H9 (cell line): ENCODE measurements at regions not wholly inside any gene's neighbourhood (a gene's known extent, or its start where the extent isn't known, plus 50 kb on each side); places are given as distances from the start of the nearest gene placed in this dataset.
"Not testable (repeated sequence)": the region's sequence is repeated elsewhere in the genome, so short reads cannot be mapped to it uniquely, and the experiment has no call there.

Source experiments
- DNase-seq: peaks from one replicate; pipeline ENCODE4 v3.0.0-alpha.2; 2017
- H2AFZ ChIP-seq: one replicate; pipeline ENCODE4 v1.6.1; 2013; ENCODE audit warnings: mild to moderate bottlenecking, low read length, control low read depth, moderate library complexity
- H2AK5ac ChIP-seq: 2 replicates; pipeline ENCODE4 v1.6.1; 2013; ENCODE audit warnings: low read length, control low read depth, mixed read lengths; ENCODE audit not compliant: insufficient read length
- H2BK120ac ChIP-seq: one replicate; pipeline ENCODE4 v1.6.1; 2013; ENCODE audit warnings: low read depth, mild to moderate bottlenecking, low read length, control low read depth, inconsistent platforms; ENCODE audit not compliant: poor library complexity, severe bottlenecking
- H2BK12ac ChIP-seq: 2 replicates; pipeline ENCODE4 v1.6.1; 2013; ENCODE audit warnings: low read length, control low read depth, mixed read lengths, low read depth; ENCODE audit not compliant: insufficient read length
- H2BK15ac ChIP-seq: 2 replicates; pipeline ENCODE4 v1.6.1; 2013; ENCODE audit warnings: low read depth, low read length, control low read depth
- H2BK20ac ChIP-seq: one replicate; pipeline ENCODE4 v1.6.1; 2013; ENCODE audit warnings: low read depth, mild to moderate bottlenecking, low read length, control low read depth, inconsistent platforms; ENCODE audit not compliant: poor library complexity, severe bottlenecking
- H2BK5ac ChIP-seq: 2 replicates; pipeline ENCODE4 v1.6.1; 2013; ENCODE audit warnings: low read length, control low read depth, mixed read lengths; ENCODE audit not compliant: insufficient read length
- H3K14ac ChIP-seq: 2 replicates; pipeline ENCODE4 v1.6.1; 2013; ENCODE audit warnings: low read length, control low read depth; ENCODE audit not compliant: insufficient read depth
- H3K18ac ChIP-seq: 2 replicates; pipeline ENCODE4 v1.6.1; 2013; ENCODE audit warnings: low read depth, mild to moderate bottlenecking, mixed read lengths, low read length, control low read depth; ENCODE audit not compliant: insufficient read length
- H3K23ac ChIP-seq: 2 replicates; pipeline ENCODE4 v1.6.1; 2013; ENCODE audit warnings: low read length, control low read depth, mixed read lengths, low read depth; ENCODE audit not compliant: insufficient read length
- H3K23me2 ChIP-seq: 2 replicates; pipeline ENCODE4 v1.6.1; 2013; ENCODE audit warnings: low read depth, mild to moderate bottlenecking, mixed read lengths, low read length, control low read depth; ENCODE audit not compliant: insufficient read length, poor library complexity, severe bottlenecking
- H3K27ac ChIP-seq: 2 replicates; pipeline ENCODE4 v1.5.1; 2013; ENCODE audit warnings: low read length, control low read depth, mixed read lengths, low read depth; ENCODE audit not compliant: insufficient read length
- H3K27me3 ChIP-seq: 2 replicates; pipeline ENCODE4 v1.6.1; 2013; ENCODE audit warnings: low read length, control low read depth, inconsistent platforms; ENCODE audit not compliant: insufficient read depth
- H3K4ac ChIP-seq: 2 replicates; pipeline ENCODE4 v1.6.1; 2013; ENCODE audit warnings: low read depth, mild to moderate bottlenecking, control low read depth, inconsistent platforms, low read length, moderate library complexity
- H3K4me1 ChIP-seq: 2 replicates; pipeline ENCODE4 v1.6.1; 2013; ENCODE audit warnings: low read length, control low read depth, inconsistent platforms; ENCODE audit not compliant: insufficient read depth
- H3K4me2 ChIP-seq: 2 replicates; pipeline ENCODE4 v1.6.1; 2013; ENCODE audit warnings: low read length, control low read depth, mixed read lengths; ENCODE audit not compliant: insufficient read length, insufficient read depth
- H3K56ac ChIP-seq: 2 replicates; pipeline ENCODE4 v1.6.1; 2013; ENCODE audit warnings: low read depth, mild to moderate bottlenecking, mixed read lengths, low read length, control low read depth; ENCODE audit not compliant: insufficient read length
- H3K79me1 ChIP-seq: 2 replicates; pipeline ENCODE4 v1.6.1; 2013; ENCODE audit warnings: low read depth, mild to moderate bottlenecking, moderate library complexity, low read length, control low read depth, inconsistent platforms; ENCODE audit not compliant: insufficient read depth, poor library complexity, severe bottlenecking
- H3K79me2 ChIP-seq: 2 replicates; pipeline ENCODE4 v1.6.1; 2013; ENCODE audit warnings: low read length, control low read depth, inconsistent platforms; ENCODE audit not compliant: insufficient read depth
- H3K9ac ChIP-seq: 2 replicates; pipeline ENCODE4 v1.6.1; 2013; ENCODE audit warnings: low read length, control low read depth, mixed read lengths; ENCODE audit not compliant: insufficient read length; ENCODE audit errors: extremely low read depth
- H3K9me3 ChIP-seq: one replicate; pipeline ENCODE4 v1.6.1; 2013; ENCODE audit warnings: low read depth, low read length, inconsistent platforms; ENCODE audit not compliant: control insufficient read depth
- H3T11ph ChIP-seq: one replicate; pipeline ENCODE4 v1.6.1; 2013; ENCODE audit warnings: mild to moderate bottlenecking, low read length, control low read depth, inconsistent platforms
- H4K20me1 ChIP-seq: one replicate; pipeline ENCODE4 v1.6.1; 2013; ENCODE audit not compliant: control insufficient read depth, insufficient read length, insufficient read depth
- H4K5ac ChIP-seq: 2 replicates; pipeline ENCODE4 v1.6.1; 2013; ENCODE audit warnings: low read depth, mild to moderate bottlenecking, mixed read lengths, low read length, control low read depth; ENCODE audit not compliant: insufficient read length
- H4K8ac ChIP-seq: replicated peaks from 2 replicates; pipeline ENCODE4 v1.6.1; 2013; ENCODE audit warnings: low read length, control low read depth, mixed read lengths, low read depth; ENCODE audit not compliant: insufficient read length
- H4K91ac ChIP-seq: 2 replicates; pipeline ENCODE4 v1.6.1; 2013; ENCODE audit warnings: low read depth, mild to moderate bottlenecking, moderate library complexity, mixed read lengths, low read length, control low read depth; ENCODE audit not compliant: insufficient read length
- H3K27ac Mint-ChIP-seq, 3 experiments: 2 replicates in 2 of 3; 3 replicates in 1 of 3; pipeline ENCODE4 v1.8.0; 2020 to 2021; ENCODE audit warnings: mixed read lengths in 3 of 3, mild to moderate bottlenecking in 1 of 3, moderate library complexity in 1 of 3
- H3K27me3 Mint-ChIP-seq: 2 replicates; pipeline ENCODE4 v1.8.0; 2021; ENCODE audit warnings: low read depth, mild to moderate bottlenecking, moderate library complexity, mixed read lengths
- H3K36me3 Mint-ChIP-seq, 3 experiments: 2 replicates in 2 of 3; 3 replicates in 1 of 3; pipeline ENCODE4 v1.8.0; 2020 to 2021; ENCODE audit warnings: low read depth in 3 of 3, mixed read lengths in 3 of 3; ENCODE audit not compliant: insufficient read depth in 1 of 3
- H3K4me1 Mint-ChIP-seq, 2 experiments: 2 replicates each; pipeline ENCODE4 v1.8.0; 2020; ENCODE audit warnings: mixed read lengths in 2 of 2
- H3K4me3 Mint-ChIP-seq, 2 experiments: 2 replicates in 1 of 2; 3 replicates in 1 of 2; pipeline ENCODE4 v1.8.0; 2020 to 2021; ENCODE audit warnings: mild to moderate bottlenecking in 2 of 2, mixed read lengths in 2 of 2, moderate library complexity in 1 of 2
- H3K9me3 Mint-ChIP-seq, 2 experiments: 2 replicates in 1 of 2; 3 replicates in 1 of 2; pipeline ENCODE4 v1.8.0; 2020; ENCODE audit warnings: mild to moderate bottlenecking in 2 of 2, mixed read lengths in 2 of 2, moderate library complexity in 1 of 2
- WGBS: extraction: QIAGEN DNeasy Blood & Tissue Kit; methylation state at CpG from one replicate; pipeline ENCODE4 v1.1.7; 2013; ENCODE audit warnings: missing lambda C conversion rate, low lambda C conversion rate, mixed read lengths; ENCODE audit not compliant: insufficient read length; ENCODE audit errors: extremely low coverage; 5-methylcytosine and 5-hydroxymethylcytosine counted together

GRCh38 chr12:46617737-46618136 lies 208.1 kb downstream of the SLC38A4 start:
- H2BK12ac ChIP-seq, H2AFZ ChIP-seq, H2AK5ac ChIP-seq, H2BK120ac ChIP-seq, H4K91ac ChIP-seq, H4K8ac ChIP-seq, H3K4me3 Mint-ChIP-seq, H3K18ac ChIP-seq, H3K9me3 ChIP-seq, H2BK5ac ChIP-seq, H3K27ac ChIP-seq, H3K9ac ChIP-seq, H3K4me1 ChIP-seq, H4K20me1 ChIP-seq, H3K4ac ChIP-seq, H3K27me3 Mint-ChIP-seq, H3K56ac ChIP-seq, H3K79me1 ChIP-seq, H4K5ac ChIP-seq, H3K4me2 ChIP-seq, H3K79me2 ChIP-seq, DNase-seq, H3K23ac ChIP-seq, H3T11ph ChIP-seq, H3K27ac Mint-ChIP-seq, H3K27me3 ChIP-seq, H3K23me2 ChIP-seq, H2BK15ac ChIP-seq, H3K4me1 Mint-ChIP-seq, H3K14ac ChIP-seq, H2BK20ac ChIP-seq: not testable (repeated sequence)
- H3K9me3 Mint-ChIP-seq, result peaks cover 38 to 51% of the 10 kb centered on the region in 2 experiments
- WGBS, result no CpG with 5 or more reads among the region's 11 CpGs
- H3K36me3 Mint-ChIP-seq, result peaks cover 17 to 42% (median 33%) of the 10 kb centered on the region in 3 experiments
